ENCODE measurements at regions not wholly inside any gene's neighbourhood (a gene's known extent, or its start where the extent isn't known, plus 50 kb on each side); places are given as distances from the start of the nearest gene placed in this dataset.

DNA sequence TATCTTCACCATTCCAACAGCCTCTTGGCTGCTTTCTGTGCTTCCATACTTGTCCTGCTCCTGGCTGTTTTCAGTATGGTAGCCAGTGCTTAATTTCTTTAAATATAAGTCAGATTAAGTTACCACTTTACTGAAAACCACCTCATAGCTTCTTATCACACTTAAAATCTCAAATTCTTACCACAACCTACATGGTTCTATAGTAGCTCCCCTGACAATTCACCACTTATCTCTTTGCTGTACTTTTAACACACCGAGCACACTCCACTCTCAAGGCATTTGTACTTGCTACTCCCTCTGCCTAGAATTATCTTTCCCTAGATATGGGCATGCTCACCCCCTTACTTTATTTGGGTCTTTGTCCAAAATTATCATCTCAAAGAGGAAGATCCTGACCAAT, 369.0 kb downstream of the TENT5A start:
- no peaks in the 10 kb centered on the region for H3K4me1 ChIP-seq
- no peaks in the 10 kb centered on the region for H3K9me3 ChIP-seq
- in situ Hi-C loops (cut with MboI; ENCODE audit: low pct_ligation_motif_present in 1 of 4, low pct_unique_long_range_greater_than_20kb in 1 of 4, low sequenced_read_pairs in 3 of 4) (no loop called here), intact Hi-C loops (cut with DNase I; ENCODE audit: low total_unique reads) (no loop called here)
- no peak overlapping the region for H3K4me3 ChIP-seq
- no peak overlapping the region for H3K27ac ChIP-seq
- WGBS, 2 donors (ENCODE audit: low coverage in 1 of 2), result 69% methylated on average over 1 of the region's 1 CpG; no CpG with 5 or more reads in 1 of the 2 donors
- no peaks in the 10 kb centered on the region for H3K36me3 ChIP-seq
- DNase-seq, result no peak
- TF ChIP-seq, protein P1, sequence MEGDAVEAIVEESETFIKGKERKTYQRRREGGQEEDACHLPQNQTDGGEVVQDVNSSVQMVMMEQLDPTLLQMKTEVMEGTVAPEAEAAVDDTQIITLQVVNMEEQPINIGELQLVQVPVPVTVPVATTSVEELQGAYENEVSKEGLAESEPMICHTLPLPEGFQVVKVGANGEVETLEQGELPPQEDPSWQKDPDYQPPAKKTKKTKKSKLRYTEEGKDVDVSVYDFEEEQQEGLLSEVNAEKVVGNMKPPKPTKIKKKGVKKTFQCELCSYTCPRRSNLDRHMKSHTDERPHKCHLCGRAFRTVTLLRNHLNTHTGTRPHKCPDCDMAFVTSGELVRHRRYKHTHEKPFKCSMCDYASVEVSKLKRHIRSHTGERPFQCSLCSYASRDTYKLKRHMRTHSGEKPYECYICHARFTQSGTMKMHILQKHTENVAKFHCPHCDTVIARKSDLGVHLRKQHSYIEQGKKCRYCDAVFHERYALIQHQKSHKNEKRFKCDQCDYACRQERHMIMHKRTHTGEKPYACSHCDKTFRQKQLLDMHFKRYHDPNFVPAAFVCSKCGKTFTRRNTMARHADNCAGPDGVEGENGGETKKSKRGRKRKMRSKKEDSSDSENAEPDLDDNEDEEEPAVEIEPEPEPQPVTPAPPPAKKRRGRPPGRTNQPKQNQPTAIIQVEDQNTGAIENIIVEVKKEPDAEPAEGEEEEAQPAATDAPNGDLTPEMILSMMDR (IDR thresholded peaks at IDR 0.05), result no peak
- TF ChIP-seq POLR2A (IDR thresholded peaks at IDR 0.05) (no peak), POLR2AphosphoS5 (IDR thresholded peaks at IDR 0.05) (no peak), EP300 (IDR thresholded peaks at IDR 0.05; ENCODE audit: low read depth) (no peak)
- H3K27me3 ChIP-seq, result no peaks in the 10 kb centered on the region

DNA sequence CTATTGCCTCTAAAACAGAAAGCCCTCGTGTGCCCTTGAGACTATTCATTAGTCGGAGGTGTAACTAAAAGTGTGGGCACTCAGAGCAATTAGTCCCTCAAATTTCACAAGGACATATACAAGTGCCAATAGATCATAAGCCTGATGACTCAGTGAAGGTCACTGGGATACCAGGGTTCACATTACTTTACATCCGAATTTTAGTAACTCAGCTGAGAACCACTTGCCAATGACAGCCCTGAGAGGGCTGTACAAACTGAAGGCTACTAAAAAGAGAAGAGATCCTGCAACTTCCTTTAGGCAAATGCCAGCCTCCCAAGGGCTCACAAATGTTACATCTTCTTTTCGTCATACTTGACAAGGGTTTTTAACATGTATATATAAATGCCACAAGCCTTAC, 369.6 kb downstream of the TENT5A start:
- in situ Hi-C loops (cut with MboI; ENCODE audit: low pct_ligation_motif_present in 1 of 4, low pct_unique_long_range_greater_than_20kb in 1 of 4, low sequenced_read_pairs in 3 of 4), result no loop called here

DNA sequence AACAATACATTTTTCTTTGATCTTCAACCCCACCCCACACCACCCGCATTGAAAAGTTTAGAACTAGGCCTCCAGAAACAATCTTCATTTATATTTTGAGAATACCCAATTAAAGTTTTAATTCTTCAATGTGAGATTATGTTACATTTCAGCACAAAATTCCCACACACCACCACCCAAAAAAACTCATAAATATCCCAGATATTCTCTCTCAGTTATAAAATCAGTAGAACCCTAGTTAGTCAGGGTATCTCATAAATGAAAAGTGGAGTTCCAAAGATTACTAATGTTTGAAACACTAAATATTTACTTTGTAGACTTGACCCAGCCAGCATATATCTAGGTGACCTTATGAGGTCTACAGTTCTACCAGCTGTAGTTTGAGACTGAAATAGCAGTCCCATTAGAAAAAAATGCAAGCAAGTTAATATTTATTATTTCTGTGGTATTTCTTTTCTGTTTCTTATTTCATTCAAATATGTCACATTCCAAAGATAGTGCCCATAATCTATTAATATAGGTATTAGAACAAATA, 371.0 kb downstream of the TENT5A start:
- H3K27me3 ChIP-seq, result no peaks in the 10 kb centered on the region
- no peaks in the 10 kb centered on the region for H3K4me1 ChIP-seq
- no peaks in the 10 kb centered on the region for H3K36me3 ChIP-seq
- WGBS, 2 donors (ENCODE audit: low coverage in 1 of 2), result 91 to 94% methylated on average over 1 of the region's 1 CpG
- intact Hi-C loops (cut with DNase I; ENCODE audit: low total_unique reads), result no loop called here
- TF ChIP-seq, protein P1 (IDR thresholded peaks at IDR 0.05), result no peak
- TF ChIP-seq EP300 (IDR thresholded peaks at IDR 0.05; ENCODE audit: low read depth), result no peak
- no peak for TF ChIP-seq POLR2A (IDR thresholded peaks at IDR 0.05)
- no peak for TF ChIP-seq POLR2AphosphoS5 (IDR thresholded peaks at IDR 0.05)
- H3K9me3 ChIP-seq, result no peaks in the 10 kb centered on the region
- in situ Hi-C loops (cut with MboI; ENCODE audit: low pct_ligation_motif_present in 1 of 4, low pct_unique_long_range_greater_than_20kb in 1 of 4, low sequenced_read_pairs in 3 of 4), result no loop called here
- no peak for DNase-seq
- no peak overlapping the region for H3K27ac ChIP-seq
- H3K4me3 ChIP-seq, result no peak overlapping the region

More for the DNA sequence above, 369.6 kb downstream of the TENT5A start:
- H3K4me3 ChIP-seq, result no peak overlapping the region
- H3K9me3 ChIP-seq, result no peaks in the 10 kb centered on the region
- intact Hi-C loops (cut with DNase I; ENCODE audit: low total_unique reads), result no loop called here
- DNase-seq, result no peak
- H3K27me3 ChIP-seq, result no peaks in the 10 kb centered on the region
- H3K27ac ChIP-seq, result no peak overlapping the region
- 63 to 69% methylated on average over 2 to 4 of the region's 4 CpGs for WGBS, 2 donors (ENCODE audit: low coverage in 1 of 2)
- no peaks in the 10 kb centered on the region for H3K4me1 ChIP-seq
- TF ChIP-seq POLR2A (IDR thresholded peaks at IDR 0.05) (no peak), POLR2AphosphoS5 (IDR thresholded peaks at IDR 0.05) (no peak), EP300 (IDR thresholded peaks at IDR 0.05; ENCODE audit: low read depth) (no peak)
- TF ChIP-seq, protein P1 (IDR thresholded peaks at IDR 0.05), result no peak
- no peaks in the 10 kb centered on the region for H3K36me3 ChIP-seq

DNA sequence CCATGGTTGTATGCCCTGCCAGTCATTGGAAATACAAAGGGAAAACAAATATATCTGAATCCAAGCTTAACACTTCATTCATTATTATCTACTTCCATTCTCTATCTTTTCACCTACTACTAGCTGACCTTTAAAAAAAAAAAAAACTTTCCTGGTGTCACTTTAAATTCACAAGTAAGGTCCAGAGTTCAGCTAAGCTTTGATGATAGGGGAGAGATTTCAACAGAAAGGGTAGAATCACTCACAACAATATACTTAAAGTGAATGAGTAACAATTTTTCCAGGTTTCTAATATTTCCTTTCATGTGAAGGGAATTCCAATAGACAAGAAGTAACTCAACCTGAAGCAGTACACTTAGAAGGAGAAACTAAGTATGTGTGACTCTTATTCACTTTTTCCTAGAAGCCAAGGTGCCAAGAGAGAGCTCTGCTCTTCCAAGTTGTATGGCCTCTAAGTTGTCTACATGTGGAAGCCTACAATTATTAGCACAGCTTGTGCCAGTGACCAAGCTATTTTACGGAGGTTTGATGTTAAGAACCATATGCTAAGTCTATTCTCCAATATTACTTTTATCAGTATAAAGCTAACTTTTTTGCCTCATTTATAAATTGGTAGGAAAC, 371.7 kb downstream of the TENT5A start:
- Histone ChIP-seq H3K36me3 (no peaks in the 10 kb centered on the region), H3K4me1 (no peaks in the 10 kb centered on the region), H3K27me3 (no peaks in the 10 kb centered on the region), H3K27ac (no peak overlapping the region), H3K4me3 (no peak overlapping the region), H3K9me3 (no peaks in the 10 kb centered on the region)
- DNase-seq, result no peak
- intact Hi-C loops (cut with DNase I; ENCODE audit: low total_unique reads) (no loop called here), in situ Hi-C loops (cut with MboI; ENCODE audit: low pct_ligation_motif_present in 1 of 4, low pct_unique_long_range_greater_than_20kb in 1 of 4, low sequenced_read_pairs in 3 of 4) (no loop called here)
- WGBS, 2 donors (ENCODE audit: low coverage in 1 of 2), result 85 to 92% methylated on average over 1 of the region's 1 CpG
- TF ChIP-seq POLR2A (IDR thresholded peaks at IDR 0.05), result no peak
- no peak for TF ChIP-seq EP300 (IDR thresholded peaks at IDR 0.05; ENCODE audit: low read depth)
- TF ChIP-seq, protein P1 (IDR thresholded peaks at IDR 0.05), result no peak
- no peak for TF ChIP-seq POLR2AphosphoS5 (IDR thresholded peaks at IDR 0.05)

Measured in transverse colon (tissue), 4 donors.